ENCODE measurements at regions not wholly inside any gene's neighbourhood (a gene's known extent, or its start where the extent isn't known, plus 50 kb on each side); places are given as distances from the start of the nearest gene placed in this dataset.

DNA sequence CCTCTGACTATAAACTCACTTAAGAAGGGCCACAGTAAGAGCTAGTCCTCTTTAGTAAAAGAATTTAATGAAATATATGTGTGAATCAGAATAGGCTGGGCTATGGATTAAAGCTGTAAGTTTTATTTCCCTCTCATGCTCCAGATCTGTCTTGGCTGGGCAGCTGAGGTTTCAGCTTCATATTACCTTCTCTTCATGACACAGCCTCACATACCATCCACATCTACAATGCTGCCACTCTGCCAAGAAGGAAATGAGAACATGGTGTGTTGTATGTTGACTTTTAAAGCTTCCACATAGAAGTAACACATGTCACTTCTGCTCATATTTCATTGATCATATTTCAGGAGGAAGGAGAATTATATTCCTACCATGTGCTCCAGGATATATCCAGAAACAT, 776.0 kb upstream of the ACO1 start:
- DNase-seq (ENCODE audit: low read depth in 2 of 2) = no peak

DNA sequence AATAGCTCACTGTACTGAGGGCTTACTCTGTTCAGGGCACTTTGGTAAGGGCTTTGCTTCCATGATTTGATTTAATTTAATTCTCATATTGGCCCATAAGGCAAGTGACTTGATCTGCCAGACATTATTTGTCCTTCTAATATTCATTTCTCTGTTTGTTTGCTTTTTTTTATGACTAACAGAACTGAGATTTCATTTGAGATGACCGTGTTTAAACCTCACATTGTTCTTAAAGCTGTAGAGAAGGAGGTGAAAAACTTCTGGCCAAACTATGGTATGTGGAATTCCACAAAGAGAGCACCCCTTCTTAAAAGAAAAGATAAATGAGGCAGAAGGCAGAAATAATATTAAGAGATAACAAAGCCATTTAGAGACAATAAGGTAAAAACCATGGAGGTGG, 775.6 kb upstream of the ACO1 start:
- no peak for DNase-seq (ENCODE audit: low read depth in 2 of 2)

DNA sequence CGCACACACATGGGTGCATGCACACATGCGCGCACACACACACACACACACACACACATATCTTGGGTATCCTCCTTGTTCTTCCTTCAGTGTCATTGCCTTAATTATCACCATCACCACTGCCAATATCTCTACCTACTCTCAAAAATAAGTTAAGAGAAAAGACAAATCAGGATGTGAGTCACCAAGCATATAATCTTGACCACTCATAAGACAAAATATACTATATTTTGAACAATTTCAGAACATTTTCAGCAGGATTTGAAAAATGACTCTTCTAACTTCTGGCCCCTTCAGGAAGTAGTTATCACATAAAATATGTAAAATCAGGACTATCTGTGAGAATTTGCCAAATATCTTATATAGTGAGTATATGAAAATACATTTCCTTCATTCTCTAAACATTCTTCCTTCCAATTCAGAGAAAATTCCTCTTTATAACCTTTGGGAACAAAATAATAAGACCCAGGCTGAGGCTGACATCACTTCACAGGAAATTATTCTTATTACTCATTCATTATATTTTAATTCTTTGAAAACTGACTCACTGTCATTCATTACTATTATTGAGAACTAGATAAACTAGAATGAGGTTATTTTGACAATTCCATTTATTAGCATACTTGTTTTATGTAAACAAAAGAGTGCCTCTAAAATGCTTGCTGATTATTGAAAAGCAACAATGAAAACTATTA, 772.0 kb upstream of the ACO1 start:
- DNase-seq (ENCODE audit: low read depth in 2 of 2) = no peak

DNA sequence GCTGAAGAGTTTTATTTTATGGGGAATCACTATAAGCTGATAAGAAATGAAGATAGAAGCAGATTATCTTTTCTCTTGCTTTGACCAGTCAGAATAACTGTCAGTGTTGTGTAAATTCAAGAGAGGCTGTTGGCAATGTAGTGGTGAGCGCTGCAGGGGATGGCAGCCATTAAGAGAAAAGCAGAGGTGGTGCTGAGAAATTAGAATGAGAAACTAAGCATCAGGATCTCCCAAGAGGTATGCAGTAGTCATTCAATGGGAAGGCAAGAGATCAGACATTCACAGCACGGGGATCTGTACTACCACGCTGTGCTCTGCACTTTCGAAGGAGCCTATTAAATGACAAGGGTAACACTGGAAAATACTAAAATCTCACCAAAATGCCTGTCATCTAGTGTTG, 768.5 kb upstream of the ACO1 start:
- DNase-seq (ENCODE audit: low read depth in 2 of 2) = no peak

DNA sequence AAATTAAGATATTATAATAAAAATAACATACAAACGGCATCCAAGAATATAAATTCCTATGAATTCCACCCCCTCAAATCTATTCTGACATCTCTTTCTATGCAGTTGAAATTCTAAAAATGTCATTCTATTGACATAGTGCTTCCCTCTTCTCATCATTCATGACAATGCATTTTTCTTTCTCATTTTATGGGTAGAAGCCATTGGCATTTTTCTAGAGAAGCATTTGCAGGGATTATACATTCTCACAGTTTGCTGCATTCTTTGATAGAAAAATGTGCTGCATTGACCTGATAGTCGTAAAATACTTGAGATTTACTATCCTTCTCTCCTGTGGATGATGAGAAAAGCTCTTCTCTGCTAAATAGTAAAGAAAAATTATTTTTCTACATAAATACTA, 760.9 kb upstream of the ACO1 start:
- no peak for DNase-seq (ENCODE audit: low read depth in 2 of 2)

GRCh38 chr9:31629292-31629691, 755.2 kb upstream of the ACO1 start:
- no peak for DNase-seq (ENCODE audit: low read depth in 2 of 2)

DNA sequence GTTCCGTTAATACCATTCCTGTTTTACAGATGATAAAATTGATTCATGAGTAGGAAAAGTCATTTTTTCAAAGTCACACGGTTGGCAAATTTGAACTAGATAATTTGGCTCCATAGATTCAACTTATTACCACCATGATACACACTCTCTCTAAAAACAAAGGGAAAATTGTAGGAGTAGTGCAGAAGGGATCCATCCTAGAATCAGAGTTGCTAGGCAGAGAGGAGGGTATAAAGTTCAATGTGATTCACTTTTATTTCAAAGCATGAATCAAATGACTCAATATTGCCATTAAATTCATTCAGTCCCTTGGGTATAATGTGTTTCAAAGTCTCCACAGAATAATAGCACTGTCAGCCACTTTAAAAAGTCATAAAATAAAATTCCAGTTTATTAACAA, 747.2 kb upstream of the ACO1 start:
- DNase-seq (ENCODE audit: low read depth in 2 of 2) = no peak

DNA sequence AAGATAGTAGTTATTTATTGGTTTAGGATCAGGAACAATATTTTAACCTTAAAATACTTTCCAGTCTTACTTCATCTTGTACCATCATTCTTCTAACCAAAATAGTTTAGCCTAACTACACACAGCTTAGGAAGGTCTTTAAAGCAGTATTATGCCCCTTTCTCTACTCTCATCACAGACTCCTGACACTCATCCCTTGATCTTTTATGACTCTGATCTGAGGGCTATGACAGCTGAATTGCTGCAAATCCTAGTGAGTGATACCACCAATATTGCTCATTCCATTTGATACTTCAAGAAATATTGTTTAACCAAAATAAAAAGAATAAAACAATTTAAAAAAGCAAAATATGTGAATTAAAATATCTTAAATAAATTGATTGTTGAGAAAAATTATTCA, 746.6 kb upstream of the ACO1 start:
- DNase-seq (ENCODE audit: low read depth in 2 of 2) = no peak

GRCh38 chr9:31639451-31639850, 745.0 kb upstream of the ACO1 start:
- no peak for DNase-seq (ENCODE audit: low read depth in 2 of 2)

GRCh38 chr9:31669311-31669710, 715.1 kb upstream of the ACO1 start:
- no peak for DNase-seq (ENCODE audit: low read depth in 2 of 2)

- DNase-seq (ENCODE audit: low read depth in 2 of 2) = no peak
Observed at GRCh38 chr9:31671011-31671410, 713.4 kb upstream of the ACO1 start.

DNA sequence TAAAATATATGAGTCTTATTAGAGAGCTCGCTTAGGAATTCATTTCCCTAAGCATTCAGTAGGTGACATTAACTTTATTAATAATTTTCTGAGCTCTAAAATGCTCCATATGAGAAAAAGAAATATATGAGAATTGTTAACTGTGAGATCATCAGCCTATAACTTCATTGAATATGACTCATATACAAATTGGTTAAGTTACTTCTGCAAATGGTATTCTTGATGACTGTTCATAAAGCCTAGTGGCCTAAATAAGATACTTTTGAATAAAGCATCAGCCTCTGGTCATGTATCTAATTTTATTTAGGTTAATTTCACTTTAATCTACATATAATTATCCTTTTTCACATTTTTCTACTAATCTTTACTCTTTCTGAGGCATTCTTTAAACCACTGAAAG, 710.2 kb upstream of the ACO1 start:
- no peak for DNase-seq (ENCODE audit: low read depth in 2 of 2)

GRCh38 chr9:31677415-31677814, 707.0 kb upstream of the ACO1 start:
- no peak for DNase-seq (ENCODE audit: low read depth in 2 of 2)

- DNase-seq (ENCODE audit: low read depth in 2 of 2) = no peak
Observed at GRCh38 chr9:31677877-31678276, 706.6 kb upstream of the ACO1 start.

GRCh38 chr9:31683116-31683515, 701.3 kb upstream of the ACO1 start:
- DNase-seq (ENCODE audit: low read depth in 2 of 2) = no peak

GRCh38 chr9:31697956-31698355, 686.5 kb upstream of the ACO1 start:
- DNase-seq (ENCODE audit: low read depth in 2 of 2) = no peak

GRCh38 chr9:31699836-31700235, 684.6 kb upstream of the ACO1 start:
- DNase-seq (ENCODE audit: low read depth in 2 of 2) = no peak

DNA sequence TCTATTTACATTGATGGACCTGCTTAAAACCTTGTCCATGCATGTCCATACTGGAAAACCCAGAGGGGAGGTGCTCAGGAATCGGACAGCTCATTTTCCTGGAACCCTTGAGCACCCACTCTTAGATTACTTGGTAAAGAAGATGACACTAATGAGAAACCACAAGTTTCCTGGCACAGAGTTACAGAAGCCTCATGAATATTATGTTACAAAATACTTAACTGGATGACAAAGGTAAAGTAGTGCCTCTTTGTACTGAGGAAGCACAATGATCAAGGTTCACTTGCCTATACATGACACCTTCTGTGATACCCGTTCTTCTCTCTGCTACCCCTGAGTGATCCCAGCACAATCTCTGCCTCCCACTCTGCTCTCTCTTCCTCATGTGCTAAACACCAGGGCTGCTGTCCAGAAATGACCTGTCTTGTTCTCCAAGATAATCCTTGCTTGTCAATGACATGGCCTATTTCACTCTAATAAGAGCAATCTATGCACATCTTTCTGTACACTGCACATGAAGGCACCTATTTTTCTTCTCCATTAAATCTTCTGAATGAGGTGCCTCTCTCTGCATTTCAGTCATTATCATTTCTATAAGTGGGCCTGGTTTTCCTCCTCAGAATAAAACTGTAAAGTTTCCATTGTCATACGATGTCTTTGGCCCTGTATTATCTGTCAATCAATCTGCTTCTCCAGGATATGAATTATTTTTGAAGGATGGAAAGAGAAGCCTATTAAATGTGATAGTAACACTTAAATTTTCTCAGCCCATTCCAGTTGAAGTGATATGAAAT, 684.0 kb upstream of the ACO1 start:
- no peak for DNase-seq (ENCODE audit: low read depth in 2 of 2)

GRCh38 chr9:31702957-31703356, 681.5 kb upstream of the ACO1 start:
- DNase-seq (ENCODE audit: low read depth in 2 of 2) = no peak

DNA sequence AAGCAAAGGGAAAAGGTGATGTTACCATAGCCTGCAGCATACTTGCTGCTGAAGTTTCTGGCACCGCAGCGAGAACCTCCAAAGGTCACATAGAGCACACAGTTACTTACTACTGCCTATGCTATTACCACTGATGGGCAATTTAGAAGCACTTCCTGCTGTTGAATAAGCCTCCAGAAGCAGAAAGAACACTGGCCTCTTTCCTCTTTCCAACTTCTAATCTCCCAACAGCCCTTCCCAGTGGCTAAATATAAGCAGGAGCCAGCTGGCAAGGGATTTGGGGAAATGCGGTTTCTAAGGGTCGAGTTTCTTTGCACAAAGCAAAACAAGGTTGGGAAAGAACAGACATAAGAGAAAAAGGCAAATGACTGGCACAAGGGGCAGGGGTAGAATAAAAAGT, 669.2 kb upstream of the ACO1 start:
- no peak for DNase-seq (ENCODE audit: low read depth in 2 of 2)

GRCh38 chr9:31719262-31719661, 665.2 kb upstream of the ACO1 start:
- DNase-seq (ENCODE audit: low read depth in 2 of 2) = no peak

- no peak for DNase-seq (ENCODE audit: low read depth in 2 of 2)
Observed at GRCh38 chr9:31730398-31730797, 654.0 kb upstream of the ACO1 start.

DNA sequence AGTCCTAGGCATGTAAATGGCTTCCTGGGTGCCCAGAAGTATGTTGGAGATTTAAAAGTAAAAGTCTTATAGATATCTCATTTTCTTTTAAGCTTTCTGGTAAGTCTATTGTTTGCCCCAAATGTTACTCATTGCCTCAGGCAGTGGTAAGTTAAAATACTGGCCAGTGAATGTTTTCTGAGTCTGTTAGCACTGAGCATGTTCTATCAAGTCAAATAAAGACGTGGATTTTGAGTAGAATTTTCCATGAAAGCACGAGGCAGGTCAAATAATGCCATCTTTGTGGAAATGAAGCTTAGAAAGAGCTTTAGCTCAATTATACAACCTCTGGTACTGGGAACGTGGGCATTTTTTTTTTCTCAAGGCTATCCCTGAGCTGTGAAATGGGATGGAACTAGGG, 651.3 kb upstream of the ACO1 start:
- no peak for DNase-seq (ENCODE audit: low read depth in 2 of 2)
